ENCODE measurements at regions not wholly inside any gene's neighbourhood (a gene's known extent, or its start where the extent isn't known, plus 50 kb on each side); places are given as distances from the start of the nearest gene placed in this dataset.
"Not testable (repeated sequence)": the region's sequence is repeated elsewhere in the genome, so short reads cannot be mapped to it uniquely, and the experiment has no call there.

DNA sequence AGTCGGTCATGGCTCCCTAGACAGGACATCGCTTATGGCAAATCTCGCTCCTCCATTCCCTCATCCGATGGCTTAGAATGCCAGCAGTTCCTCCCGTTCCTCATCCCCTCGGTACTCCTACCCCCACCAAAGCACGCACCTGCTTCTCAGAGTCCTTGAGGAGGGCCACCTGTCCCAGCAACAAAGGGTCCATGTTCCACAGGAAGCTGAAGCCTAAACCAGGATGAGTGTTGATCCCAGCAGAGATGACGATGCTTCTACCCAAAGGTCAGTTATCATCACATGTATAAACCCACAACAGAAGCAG, 111.2 kb downstream of the THBS2 start:
- DNase-seq, result no peak

DNA sequence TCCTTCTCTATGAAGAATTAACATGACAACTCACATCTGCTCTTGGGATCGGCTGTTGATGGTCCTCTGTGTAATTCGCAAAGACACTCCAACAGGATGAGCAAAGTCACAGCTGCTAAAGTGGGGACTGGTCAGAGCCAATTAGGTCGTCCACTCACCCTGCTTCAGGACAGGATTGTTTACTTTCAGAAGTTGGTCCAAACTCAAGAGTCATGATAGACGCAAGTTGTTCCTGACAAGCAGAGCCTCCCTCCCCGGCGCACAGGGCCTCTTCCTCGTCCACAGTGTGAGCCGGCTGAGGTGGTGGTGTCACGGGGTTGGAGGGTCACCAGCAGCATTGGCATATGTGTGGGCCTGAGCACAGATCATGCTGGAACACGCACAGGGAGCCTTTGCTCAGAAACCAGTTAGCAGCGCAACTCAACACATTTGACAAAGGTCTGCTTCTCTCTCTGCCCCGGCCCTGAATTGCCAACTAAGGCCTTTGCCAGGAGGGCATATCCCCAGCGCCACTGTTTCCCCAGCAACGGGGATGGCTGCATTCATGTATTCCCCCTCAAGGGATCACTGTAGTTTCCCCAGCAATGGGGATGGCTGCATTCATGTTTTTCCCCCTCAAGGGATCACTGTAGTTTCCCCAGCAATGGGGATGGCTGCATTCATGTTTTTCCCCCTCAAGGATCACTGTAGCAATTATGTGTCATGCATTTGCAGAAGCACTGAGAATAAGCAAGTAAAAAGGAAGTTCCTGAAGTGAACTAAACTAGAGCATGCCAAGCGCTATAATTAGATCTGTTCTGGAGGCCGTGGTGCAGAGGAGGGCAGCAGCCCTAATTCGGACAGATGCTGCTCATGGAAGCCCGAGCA, 111.7 kb downstream of the THBS2 start:
- no peak for DNase-seq

DNA sequence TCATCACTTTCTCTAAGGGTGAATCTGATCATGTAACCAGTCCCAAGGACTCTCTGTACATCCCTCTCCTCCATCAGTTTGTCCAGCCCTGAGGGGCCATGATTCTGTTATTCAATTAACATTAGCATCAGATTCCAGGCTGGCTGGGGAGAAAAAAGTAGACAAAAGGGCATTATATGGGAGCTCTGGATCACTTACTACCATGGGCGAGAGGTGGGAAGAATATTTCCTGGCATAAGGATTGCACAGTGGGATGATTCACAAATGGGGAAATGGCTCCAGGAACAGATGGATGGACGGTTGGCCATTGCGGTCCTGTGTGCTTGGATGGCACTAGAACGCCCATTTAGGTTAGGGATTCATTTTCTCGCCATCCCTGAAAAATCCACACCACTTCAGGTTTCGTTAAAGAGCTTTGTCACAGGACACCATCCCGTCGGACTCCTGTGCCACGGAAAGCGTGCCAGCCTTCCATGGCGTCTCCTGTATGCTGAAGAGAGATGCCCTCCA, 112.6 kb downstream of the THBS2 start:
- DNase-seq, result no peak

DNA sequence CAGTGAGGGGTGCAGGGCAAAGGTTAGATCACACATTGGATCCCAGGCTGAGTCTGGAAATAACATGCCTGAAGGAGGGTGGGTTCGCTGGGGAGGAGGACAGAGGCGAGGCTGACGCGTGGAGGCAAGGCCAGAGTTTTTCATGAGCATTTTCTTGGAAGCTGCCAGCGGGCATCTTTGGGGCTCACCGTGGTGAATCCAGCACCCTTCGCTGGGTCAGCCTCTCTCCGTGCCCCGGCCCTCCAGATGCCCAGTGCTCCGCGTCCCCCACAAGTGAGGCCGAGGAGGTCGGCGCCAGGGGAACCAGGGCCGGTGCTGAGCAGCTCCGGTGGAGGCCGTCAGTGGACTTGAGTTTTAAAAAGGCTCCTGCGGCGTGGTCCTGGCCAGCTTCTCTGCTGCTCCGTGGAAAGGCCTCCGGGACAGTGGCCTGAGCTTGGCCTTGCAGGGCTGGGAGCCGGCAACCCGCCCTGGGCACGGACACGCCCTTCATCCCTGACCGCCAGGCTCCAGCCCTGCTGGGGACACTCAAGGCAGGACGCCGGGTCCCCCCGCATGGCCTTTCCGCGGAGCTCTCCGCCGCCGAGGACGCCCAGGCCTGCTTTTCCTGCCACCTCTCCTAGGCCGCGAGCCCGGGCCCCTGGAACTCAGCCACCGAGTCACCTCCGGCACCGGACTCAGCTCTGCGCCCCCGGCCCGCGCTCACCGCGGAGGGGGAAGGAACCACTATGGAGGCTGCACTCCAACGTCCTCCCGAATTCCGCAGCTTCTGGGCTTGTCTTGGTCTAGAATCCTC, 114.3 kb downstream of the THBS2 start:
- no peak for DNase-seq

DNA sequence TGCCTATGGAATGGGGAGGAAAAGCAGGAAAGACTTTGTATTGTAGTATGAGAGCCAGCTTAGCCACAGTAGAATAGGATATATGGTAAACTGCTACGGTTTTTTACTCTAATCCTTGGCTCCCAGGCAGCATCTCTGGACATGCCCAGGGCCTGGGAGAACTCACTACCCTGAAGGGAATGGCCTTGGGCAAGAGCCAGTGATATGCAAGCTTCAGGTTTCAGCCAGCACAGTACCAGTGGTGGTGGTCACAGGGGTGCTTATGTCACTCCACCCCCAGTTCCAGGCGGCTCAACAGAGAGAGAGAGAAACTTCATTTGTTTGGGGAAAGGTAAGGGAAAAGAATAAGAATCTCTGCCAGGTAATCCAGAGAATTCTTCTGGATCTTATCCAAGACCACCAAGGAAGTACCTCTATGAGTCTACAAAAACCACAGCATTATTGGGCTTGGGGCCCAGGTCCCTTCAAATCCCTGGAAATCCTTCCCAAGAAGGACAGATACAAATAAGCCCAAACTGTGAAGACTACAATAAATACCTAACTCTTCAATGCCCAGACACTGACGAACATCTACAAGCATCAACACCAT, 121.2 kb downstream of the THBS2 start:
- DNase-seq, result no peak

DNA sequence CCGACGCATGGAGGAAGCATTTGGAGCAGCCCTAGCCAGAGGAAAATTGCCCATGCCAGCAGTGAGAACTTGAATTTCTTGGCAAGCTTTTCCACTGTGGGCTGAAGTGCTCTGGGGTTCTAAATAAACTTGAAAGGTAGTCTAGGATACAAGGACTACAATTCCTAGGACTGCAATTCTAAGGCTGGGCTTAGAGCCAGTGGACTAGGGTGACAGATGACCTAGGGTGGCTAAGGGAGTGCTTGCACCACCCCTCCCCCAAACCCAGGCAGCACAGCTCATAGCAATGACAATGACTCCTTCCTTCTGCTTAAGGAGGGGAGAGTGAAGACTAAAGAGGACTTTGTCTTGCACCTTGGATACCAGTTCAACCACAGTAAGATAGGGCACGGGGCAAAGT, 122.3 kb downstream of the THBS2 start:
- no peak for DNase-seq

DNA sequence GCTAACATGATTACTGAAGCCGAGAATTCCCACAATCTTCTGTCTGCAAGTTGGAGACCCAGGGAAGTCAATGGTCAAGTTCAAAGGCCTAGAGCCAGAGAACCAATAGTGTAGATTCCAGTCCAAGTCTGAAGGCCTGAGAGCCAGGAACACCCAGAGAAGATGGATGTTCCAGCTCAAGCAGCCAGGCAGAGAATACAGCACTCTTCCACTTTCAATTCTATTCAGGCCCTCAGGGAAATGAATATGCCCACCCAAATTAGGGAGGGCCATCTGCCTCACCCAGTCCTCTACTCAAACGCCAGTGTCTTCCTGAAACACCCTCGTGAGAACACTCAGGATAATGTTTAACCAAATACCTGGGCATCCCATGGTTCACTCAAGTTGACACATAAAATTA, 123.5 kb downstream of the THBS2 start:
- no peak for DNase-seq

DNA sequence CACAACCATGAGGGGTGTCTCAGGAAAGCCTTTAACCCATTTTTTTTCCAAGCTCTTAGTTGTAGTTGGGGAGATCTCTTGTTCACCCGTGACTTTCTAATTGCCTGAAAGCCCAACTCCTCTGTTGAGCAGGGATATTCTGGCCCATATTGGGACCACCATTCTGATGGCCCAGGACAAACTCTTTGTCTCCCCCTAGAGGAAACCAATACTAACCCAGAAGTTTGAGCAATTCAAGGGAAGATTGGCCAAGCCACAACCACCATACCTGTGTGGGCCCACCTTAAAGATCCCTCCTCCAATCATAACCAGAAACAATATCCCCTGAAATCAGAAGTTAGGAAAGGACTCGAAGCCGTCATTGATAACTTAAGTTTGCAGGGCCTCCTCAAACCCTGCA, 132.6 kb downstream of the THBS2 start:
- DNase-seq, result no peak

DNA sequence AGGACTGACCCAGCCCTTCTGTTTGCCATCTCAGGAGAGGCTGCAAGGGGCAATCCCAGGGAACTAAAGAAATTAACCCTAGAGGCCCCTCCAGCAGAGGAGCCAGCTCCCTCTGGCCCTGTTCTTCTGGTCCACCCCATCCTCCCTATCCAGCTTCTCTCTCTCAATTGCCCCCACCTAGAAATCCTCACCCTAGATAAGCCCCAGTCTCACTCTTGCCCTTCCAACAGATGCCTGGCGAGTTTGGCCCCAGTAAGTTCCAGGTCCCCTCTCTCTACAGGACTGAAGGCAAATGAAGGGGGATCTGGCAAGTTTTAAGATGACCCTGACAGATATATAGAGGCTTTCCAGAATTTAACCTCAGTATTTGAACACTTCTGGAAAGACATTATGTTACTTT, 134.0 kb downstream of the THBS2 start:
- no peak for DNase-seq

DNA sequence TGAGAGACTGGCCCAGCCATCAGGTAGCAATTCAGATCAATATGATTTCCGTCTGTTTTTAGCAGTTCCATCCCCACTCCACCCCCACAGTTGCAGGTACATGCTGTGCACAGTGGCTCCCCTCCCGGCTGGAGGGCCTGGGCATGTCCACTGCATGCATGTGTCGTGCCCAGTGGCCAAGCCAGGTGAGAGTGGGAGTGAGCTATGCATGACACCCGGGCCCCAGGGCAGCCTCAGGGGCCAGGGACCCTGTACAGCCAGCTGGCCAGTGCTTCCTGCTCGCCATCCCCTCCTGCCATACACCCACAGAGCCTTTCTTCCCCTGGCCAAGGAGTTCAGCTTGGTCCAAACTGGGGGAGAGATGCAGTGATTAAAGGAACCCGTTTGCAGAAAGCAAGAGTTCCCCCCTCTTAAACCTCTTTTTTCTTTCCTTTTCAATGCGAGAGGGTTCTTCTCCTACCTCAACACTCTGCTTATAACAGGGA, 135.3 kb downstream of the THBS2 start:
- no peak for DNase-seq

DNA sequence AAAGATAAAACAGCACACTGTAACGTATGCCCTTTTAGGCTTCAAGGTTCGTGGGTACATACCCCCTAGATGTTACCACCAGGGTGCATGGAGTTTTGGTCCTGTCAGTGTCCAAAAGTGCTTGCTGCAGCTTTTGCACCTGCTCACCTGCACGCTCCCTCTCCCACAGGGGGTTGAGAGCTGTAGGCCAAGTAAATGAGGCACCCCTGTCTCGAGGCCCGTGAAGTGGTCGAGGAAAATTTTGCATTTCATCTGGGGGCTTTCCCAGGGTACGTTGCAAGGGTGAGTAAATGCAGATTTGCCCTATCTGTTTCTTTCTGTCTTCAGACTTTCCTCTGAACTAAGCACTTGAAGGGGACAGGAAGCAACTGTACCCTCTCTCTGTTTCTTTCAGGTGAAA, 136.0 kb downstream of the THBS2 start:
- DNase-seq, result no peak

DNA sequence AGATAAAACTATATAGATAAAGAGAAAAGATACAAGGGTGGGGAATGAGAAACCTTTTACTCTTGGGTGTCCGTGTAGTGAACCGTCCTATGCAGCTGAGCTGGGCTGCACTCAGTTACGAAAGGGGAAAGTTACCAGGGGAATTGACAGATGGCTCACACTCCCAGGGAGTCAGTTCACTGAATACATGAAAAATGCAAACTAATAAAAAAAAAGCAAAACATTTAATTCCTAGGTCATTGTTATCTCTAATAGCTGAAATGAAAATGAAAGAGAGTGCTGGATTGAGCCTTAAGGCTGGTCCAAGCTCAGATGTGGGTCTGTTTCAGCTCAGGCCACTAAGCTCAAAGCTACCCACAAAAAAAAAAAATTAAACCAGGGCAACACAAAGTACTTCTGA, 138.0 kb downstream of the THBS2 start:
- DNase-seq, result no peak

DNA sequence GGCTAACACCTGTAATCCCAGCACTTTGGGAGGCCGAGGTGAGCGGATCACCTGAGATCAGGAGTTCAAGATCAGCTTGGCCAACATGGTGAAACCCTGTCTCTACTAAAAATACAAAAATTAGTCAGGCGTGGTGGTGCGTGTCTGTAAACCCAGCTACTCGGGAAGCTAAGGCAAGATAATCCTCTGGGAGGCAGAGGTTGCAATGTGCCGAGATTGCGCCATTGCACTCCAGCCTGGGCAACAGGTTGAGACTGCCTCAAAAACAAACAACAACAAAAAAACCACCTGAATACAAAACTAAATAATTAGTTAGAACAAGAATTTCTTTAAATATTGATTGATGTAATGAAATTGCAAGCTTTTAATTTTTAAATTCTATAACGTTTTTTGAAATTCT, 139.0 kb downstream of the THBS2 start:
- not testable (repeated sequence) for DNase-seq

DNA sequence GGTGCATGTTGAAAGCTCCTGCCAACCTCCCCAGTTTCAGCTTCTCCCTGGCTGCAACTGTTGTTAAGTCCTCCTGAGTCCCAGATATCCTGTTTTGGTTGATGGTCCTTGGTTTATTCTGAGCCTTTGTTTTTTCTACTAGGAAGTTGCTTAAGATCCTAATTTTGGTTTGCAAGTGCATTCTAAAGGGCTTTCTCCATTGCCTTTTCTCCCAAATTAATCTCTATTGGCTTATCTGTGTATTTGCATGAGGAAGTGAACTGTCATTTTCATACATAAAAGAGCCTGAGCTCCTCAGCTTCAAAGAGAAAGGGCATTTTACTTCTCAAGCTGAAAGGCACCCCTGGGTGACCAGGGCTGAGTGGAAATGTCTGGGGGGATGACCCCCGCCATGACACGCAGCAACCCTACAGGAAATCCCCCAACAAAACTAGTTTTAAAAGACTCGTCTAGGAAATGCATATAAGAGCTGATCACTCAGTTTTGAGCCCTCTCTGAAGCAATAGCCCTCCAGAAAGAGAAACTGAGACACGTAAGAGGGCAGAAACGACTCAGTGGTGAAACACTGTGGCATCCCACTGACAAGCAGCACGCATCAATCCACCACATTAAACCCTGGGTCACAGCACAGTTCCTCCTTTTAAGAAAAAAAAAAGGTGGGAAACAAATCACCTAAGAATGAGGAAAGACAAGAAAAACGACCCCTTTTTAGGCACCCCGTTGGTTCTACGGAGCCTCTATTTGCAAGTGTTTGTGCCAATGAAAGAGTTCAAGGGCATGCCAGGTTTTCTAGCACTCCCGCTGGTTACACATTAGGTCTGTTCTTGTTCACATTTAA, 140.9 kb downstream of the THBS2 start:
- DNase-seq, result no peak

DNA sequence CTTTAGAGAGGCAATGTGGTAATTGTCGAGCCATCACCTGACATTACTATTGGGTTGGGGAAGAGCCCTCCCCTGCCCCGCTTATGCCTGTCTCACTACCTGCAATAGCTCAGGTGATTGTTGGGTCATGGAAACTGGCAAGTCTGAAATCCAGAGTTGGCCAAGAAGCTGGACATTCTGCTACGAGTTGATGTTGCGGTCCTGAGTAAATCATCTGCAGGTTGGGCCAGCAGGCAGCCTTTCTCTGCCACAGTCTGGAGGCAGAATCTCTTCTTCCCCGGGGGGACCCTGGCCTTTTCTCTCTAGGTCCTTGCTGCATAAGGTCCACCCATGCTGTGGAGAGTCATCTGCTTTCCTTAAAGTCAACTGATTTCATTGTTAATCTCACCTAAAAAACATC, 142.4 kb downstream of the THBS2 start:
- no peak for DNase-seq

DNA sequence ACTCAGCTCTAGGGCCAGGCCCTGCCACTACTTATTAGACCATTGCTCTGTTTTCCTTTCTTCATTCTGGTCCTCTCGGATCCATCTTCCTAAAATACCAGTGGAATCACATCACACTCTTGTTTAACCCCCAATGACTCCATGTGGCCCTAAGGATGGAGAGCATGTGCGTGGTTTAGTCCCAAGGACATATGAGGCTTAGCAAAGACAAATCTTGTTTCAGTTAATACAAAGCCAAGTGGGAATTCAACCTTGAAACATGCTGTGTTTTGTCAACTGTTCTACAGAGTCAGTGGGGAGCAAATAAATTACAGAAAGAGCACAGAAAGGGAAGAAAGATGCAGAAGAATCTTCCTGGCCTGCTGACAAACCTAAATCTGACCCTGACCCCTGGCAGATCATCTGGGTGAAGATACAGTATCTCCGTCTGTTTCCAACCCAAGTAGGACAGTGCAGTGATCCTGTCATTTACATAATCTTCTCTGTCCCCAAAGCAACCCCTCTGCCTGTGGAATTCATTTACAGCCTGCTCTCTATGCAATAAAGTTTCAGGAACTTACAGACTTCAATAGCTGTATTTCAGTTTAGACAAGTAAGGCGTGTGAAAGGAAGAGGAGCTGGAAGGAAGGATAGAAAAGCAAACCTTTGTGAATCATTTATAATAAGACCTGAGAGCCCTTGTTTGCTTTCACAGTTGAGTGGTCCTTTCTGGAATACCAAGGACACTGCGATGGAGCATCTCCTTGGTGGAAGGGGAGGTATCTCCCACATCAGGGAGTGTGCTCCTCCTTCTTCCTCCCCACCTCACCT, 144.0 kb downstream of the THBS2 start:
- DNase-seq, result no peak

DNA sequence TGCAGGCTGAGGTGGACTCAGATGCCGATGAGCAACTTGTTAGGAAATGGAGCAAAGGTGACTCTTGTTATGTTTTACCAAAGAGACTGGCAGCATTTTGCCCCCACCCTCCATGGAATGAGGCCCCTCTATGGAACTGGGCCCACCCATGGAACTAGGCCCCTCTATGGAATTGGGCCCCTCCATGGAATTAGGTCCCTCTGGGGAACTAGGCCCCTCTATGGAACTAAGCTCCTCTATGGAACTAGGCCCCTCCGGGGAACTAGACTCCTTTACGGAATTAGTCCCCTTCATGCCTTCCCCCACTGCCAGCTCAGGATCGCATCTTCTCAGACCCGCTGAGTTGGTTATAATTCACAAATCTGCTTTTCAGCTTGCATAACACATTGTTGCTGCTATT, 144.9 kb downstream of the THBS2 start:
- DNase-seq, result no peak

DNA sequence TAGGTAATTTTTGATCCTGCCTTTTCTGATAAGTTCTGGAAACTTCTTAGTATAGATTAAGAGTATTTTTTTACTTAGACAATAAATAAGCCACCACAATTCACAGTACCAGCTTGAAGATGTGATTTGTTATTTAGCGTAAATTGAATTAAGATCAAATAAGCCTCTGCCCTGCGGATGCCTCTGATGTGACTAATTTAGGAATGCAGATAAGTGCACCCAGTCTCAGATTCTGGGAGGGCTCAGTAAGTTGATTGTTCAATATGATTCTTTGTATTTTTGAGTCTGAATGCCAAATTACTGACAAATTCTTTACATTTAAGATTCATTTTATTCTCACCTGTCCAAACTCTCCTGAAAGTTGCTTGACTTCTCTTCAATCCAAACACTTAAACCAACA, 147.5 kb downstream of the THBS2 start:
- no peak for DNase-seq

DNA sequence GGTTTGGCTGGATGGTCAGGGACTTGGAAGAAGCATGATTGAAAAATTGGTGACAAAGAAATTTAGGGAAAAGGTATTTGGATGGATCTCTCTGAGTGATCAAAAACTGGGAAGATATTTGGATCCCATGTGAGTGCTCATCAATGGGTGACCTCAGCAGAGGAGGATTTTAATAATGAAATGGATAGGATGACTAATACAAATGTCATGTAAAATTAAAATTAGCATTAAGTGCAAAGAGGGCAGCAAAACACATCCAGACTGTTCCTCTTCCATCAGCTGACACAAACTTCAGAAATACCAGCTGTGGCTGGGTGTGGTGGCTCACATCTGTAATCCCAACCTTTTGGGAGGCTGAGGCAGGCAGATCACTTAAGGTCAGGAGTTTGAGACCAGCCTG, 151.7 kb downstream of the THBS2 start:
- DNase-seq, result no peak

DNA sequence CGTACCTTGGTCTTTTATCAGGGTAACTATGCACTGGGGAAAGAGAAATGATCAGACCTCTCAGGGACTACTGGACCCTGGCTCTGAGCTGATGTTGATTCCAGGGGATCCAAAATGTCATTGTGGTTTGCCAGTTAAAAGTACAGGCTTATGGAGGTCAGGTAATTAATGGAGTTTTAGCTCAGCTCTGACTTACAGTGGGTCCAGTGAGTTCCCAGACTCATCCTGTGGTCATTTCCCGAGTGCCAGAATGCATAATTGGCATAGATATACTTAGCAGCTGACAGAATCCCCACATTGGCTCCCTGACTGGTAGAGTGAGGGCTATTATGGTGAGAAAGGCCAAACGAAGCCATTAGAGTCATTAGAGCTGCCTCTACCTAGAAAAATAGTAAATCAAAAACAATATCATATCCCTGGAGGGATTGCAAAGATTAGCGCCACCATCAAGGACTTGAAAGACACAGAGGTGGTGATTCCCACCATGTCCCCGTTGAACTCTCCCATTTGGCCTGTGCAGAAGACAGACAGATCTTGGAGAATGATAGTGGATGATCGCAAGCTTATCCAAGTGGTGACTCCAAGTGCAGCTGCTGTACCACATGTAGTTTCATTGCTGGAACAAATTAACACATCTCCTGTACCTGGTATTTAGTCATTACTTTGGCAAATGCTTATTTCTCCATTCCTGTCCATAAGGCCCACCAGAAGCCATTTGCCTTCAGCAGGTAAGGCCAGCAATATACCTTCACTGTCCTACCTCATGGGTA, 152.4 kb downstream of the THBS2 start:
- DNase-seq, result no peak

Measured in stimulated activated CD4-positive, alpha-beta T cell treated with anti-CD3 and anti-CD28 coated beads, Interleukin-12 subunit alpha, Interleukin-12 subunit beta, amount 100 ng/mL, for 4 hours (primary cell).